T-helper 17 cell (primary cell): ENCODE measurements at regions not wholly inside any gene's neighbourhood (a gene's known extent, or its start where the extent isn't known, plus 50 kb on each side); places are given as distances from the start of the nearest gene placed in this dataset.

ENCODE experiments used
- ATAC-seq: fragments of 150-1000 bp; cut with Tn5 transposase; 2 replicates; pipeline ENCODE4 v1.10.0; 2021; ENCODE audit warnings: mild to moderate bottlenecking, moderate library complexity
- DNase-seq, 3 donors: peaks; one replicate each; pipeline versions ENCODE4 v3.0.0 to v3.0.0-alpha.2; 2020 to 2021
- H3K9me3 ChIP-seq: one replicate; pipeline ENCODE4 v1.7.0; 2013; ENCODE audit warnings: low read length, mild to moderate bottlenecking; ENCODE audit not compliant: control insufficient read depth, poor library complexity, severe bottlenecking
- H3K27ac Mint-ChIP-seq: one replicate; pipeline ENCODE4 v1.8.0; 2022; ENCODE audit warnings: mild to moderate bottlenecking, moderate library complexity, mixed read lengths
- H3K27me3 Mint-ChIP-seq: one replicate; pipeline ENCODE4 v1.8.0; 2022; ENCODE audit warnings: mixed read lengths
- H3K36me3 Mint-ChIP-seq: one replicate; pipeline ENCODE4 v1.8.0; 2022; ENCODE audit warnings: low read depth, mixed read lengths
- H3K4me1 Mint-ChIP-seq: one replicate; pipeline ENCODE4 v1.8.0; 2022; ENCODE audit warnings: mild to moderate bottlenecking, mixed read lengths
- H3K4me3 Mint-ChIP-seq: one replicate; pipeline ENCODE4 v1.8.0; 2022; ENCODE audit warnings: mild to moderate bottlenecking, moderate library complexity, mixed read lengths

GRCh38 chr6:143621876-143622605 is 55.7 kb upstream of the PHACTR2 start:
- peak overlapping the region; percentile 69 for H3K27ac Mint-ChIP-seq
- H3K4me3 Mint-ChIP-seq: no peak overlapping the region
- DNase-seq (no peak), ATAC-seq (no peak)
- H3K9me3 ChIP-seq: no peaks in the 10 kb centered on the region
- H3K4me1 Mint-ChIP-seq: peaks cover 46% of the 10 kb centered on the region
- H3K36me3 Mint-ChIP-seq: no peaks in the 10 kb centered on the region
- H3K27me3 Mint-ChIP-seq: no peaks in the 10 kb centered on the region

GRCh38 chr6:143621159-143621873 is 56.4 kb upstream of the PHACTR2 start:
- H3K4me1 Mint-ChIP-seq: peaks cover 50% of the 10 kb centered on the region
- no peaks in the 10 kb centered on the region for H3K9me3 ChIP-seq
- no peak overlapping the region for H3K4me3 Mint-ChIP-seq

GRCh38 chr6:143620447-143620846 is 57.3 kb upstream of the PHACTR2 start:
- H3K27me3 Mint-ChIP-seq: no peaks in the 10 kb centered on the region
- H3K36me3 Mint-ChIP-seq: no peaks in the 10 kb centered on the region
- H3K4me3 Mint-ChIP-seq: no peak overlapping the region
- DNase-seq: no peak
- no peak for ATAC-seq
- no peaks in the 10 kb centered on the region for H3K9me3 ChIP-seq
- peaks cover 47% of the 10 kb centered on the region for H3K4me1 Mint-ChIP-seq
- no peak overlapping the region for H3K27ac Mint-ChIP-seq

More at GRCh38 chr6:143621159-143621873, 56.4 kb upstream of the PHACTR2 start:
- ATAC-seq (no peak), DNase-seq (no peak)
- Mint-ChIP-seq H3K36me3 (no peaks in the 10 kb centered on the region), H3K27ac (peak overlapping the region; percentile 69), H3K27me3 (no peaks in the 10 kb centered on the region)

- Mint-ChIP-seq H3K36me3 (no peaks in the 10 kb centered on the region), H3K4me1 (peaks cover 50% of the 10 kb centered on the region), H3K4me3 (no peak overlapping the region), H3K27ac (no peak overlapping the region), H3K27me3 (no peaks in the 10 kb centered on the region)
- no peak for DNase-seq
- no peak for ATAC-seq
- H3K9me3 ChIP-seq: no peaks in the 10 kb centered on the region
Observed at GRCh38 chr6:143619824-143620401, 57.9 kb upstream of the PHACTR2 start.

- no peaks in the 10 kb centered on the region for H3K9me3 ChIP-seq
- Mint-ChIP-seq H3K27ac (peak overlapping the region; percentile 0), H3K4me1 (peaks cover 40% of the 10 kb centered on the region), H3K4me3 (no peak overlapping the region), H3K27me3 (no peaks in the 10 kb centered on the region), H3K36me3 (no peaks in the 10 kb centered on the region)
- DNase-seq: no peak
- no peak for ATAC-seq
Observed at GRCh38 chr6:143616741-143617140, 61.0 kb upstream of the PHACTR2 start.

GRCh38 chr6:143615785-143616184 is 62.0 kb upstream of the PHACTR2 start:
- no peak for ATAC-seq
- Mint-ChIP-seq H3K4me3 (no peak overlapping the region), H3K27ac (no peak overlapping the region)

GRCh38 chr6:143614235-143614634 is 63.5 kb upstream of the PHACTR2 start:
- Mint-ChIP-seq H3K4me1 (peaks cover 34% of the 10 kb centered on the region), H3K4me3 (peak overlapping the region; percentile 36), H3K27me3 (no peaks in the 10 kb centered on the region), H3K36me3 (no peaks in the 10 kb centered on the region), H3K27ac (peak overlapping the region; percentile 61)
- no peaks in the 10 kb centered on the region for H3K9me3 ChIP-seq
- ATAC-seq (no peak), DNase-seq (no peak)

More at GRCh38 chr6:143615785-143616184, 62.0 kb upstream of the PHACTR2 start:
- H3K4me1 Mint-ChIP-seq: peaks cover 39% of the 10 kb centered on the region
- no peaks in the 10 kb centered on the region for H3K36me3 Mint-ChIP-seq
- H3K9me3 ChIP-seq: no peaks in the 10 kb centered on the region
- DNase-seq: no peak
- H3K27me3 Mint-ChIP-seq: no peaks in the 10 kb centered on the region

GRCh38 chr6:143613749-143614148 is 64.0 kb upstream of the PHACTR2 start:
- Mint-ChIP-seq H3K4me3 (no peak overlapping the region), H3K36me3 (no peaks in the 10 kb centered on the region), H3K27ac (no peak overlapping the region), H3K4me1 (peaks cover 33% of the 10 kb centered on the region), H3K27me3 (no peaks in the 10 kb centered on the region)
- H3K9me3 ChIP-seq: no peaks in the 10 kb centered on the region
- no peak for DNase-seq
- no peak for ATAC-seq

- ATAC-seq (no peak), DNase-seq (no peak)
- Mint-ChIP-seq H3K27ac (no peak overlapping the region), H3K4me3 (no peak overlapping the region), H3K4me1 (peaks cover 29% of the 10 kb centered on the region), H3K36me3 (no peaks in the 10 kb centered on the region), H3K27me3 (no peaks in the 10 kb centered on the region)
- H3K9me3 ChIP-seq: no peaks in the 10 kb centered on the region
Observed at GRCh38 chr6:143612186-143612585, 65.6 kb upstream of the PHACTR2 start.

GRCh38 chr6:143611580-143611979 is 66.2 kb upstream of the PHACTR2 start:
- no peaks in the 10 kb centered on the region for H3K36me3 Mint-ChIP-seq
- H3K4me1 Mint-ChIP-seq: peaks cover 28% of the 10 kb centered on the region
- ATAC-seq: no peak
- no peak for DNase-seq
- no peak overlapping the region for H3K27ac Mint-ChIP-seq
- no peaks in the 10 kb centered on the region for H3K9me3 ChIP-seq
- H3K4me3 Mint-ChIP-seq: no peak overlapping the region
- H3K27me3 Mint-ChIP-seq: no peaks in the 10 kb centered on the region

- peaks cover 23% of the 10 kb centered on the region for H3K4me1 Mint-ChIP-seq
- H3K27ac Mint-ChIP-seq: no peak overlapping the region
- no peak overlapping the region for H3K4me3 Mint-ChIP-seq
- no peaks in the 10 kb centered on the region for H3K27me3 Mint-ChIP-seq
- ATAC-seq: no peak
- no peak for DNase-seq
- no peaks in the 10 kb centered on the region for H3K36me3 Mint-ChIP-seq
- no peaks in the 10 kb centered on the region for H3K9me3 ChIP-seq
Observed at GRCh38 chr6:143609972-143610371, 67.8 kb upstream of the PHACTR2 start.

GRCh38 chr6:143609501-143609900 is 68.3 kb upstream of the PHACTR2 start:
- DNase-seq (no peak), ATAC-seq (no peak)
- no peak overlapping the region for H3K4me3 Mint-ChIP-seq
- no peaks in the 10 kb centered on the region for H3K36me3 Mint-ChIP-seq
- no peaks in the 10 kb centered on the region for H3K27me3 Mint-ChIP-seq
- no peak overlapping the region for H3K27ac Mint-ChIP-seq
- H3K4me1 Mint-ChIP-seq: peaks cover 22% of the 10 kb centered on the region
- H3K9me3 ChIP-seq: no peaks in the 10 kb centered on the region

- Mint-ChIP-seq H3K4me3 (no peak overlapping the region), H3K4me1 (peaks cover 19% of the 10 kb centered on the region), H3K36me3 (no peaks in the 10 kb centered on the region), H3K27me3 (no peaks in the 10 kb centered on the region), H3K27ac (no peak overlapping the region)
- DNase-seq (no peak), ATAC-seq (no peak)
- no peaks in the 10 kb centered on the region for H3K9me3 ChIP-seq
Observed at GRCh38 chr6:143608906-143609305, 68.9 kb upstream of the PHACTR2 start.
